Activated CD8-positive, alpha-beta memory T cell treated with anti-CD3 and anti-CD28 coated beads for 36 hours (primary cell): ENCODE measurements at regions not wholly inside any gene's neighbourhood (a gene's known extent, or its start where the extent isn't known, plus 50 kb on each side); places are given as distances from the start of the nearest gene placed in this dataset.
"Not testable (repeated sequence)": the region's sequence is repeated elsewhere in the genome, so short reads cannot be mapped to it uniquely, and the experiment has no call there.

Source experiments
- CTCF ChIA-PET: fragments of 350-600 bp; sonication (Branson Sonifier 250); formaldehyde crosslinking; loops from one replicate; lab custom pipeline; 2021; ENCODE audit warnings: antibody characterized with exemption; lab: Charles Lee
- POLR2A ChIA-PET: fragments of 350-600 bp; sonication (Branson Sonifier 250); formaldehyde crosslinking; loops from one replicate; lab custom pipeline; 2021; ENCODE audit warnings: antibody characterized with exemption; lab: Charles Lee

DNA sequence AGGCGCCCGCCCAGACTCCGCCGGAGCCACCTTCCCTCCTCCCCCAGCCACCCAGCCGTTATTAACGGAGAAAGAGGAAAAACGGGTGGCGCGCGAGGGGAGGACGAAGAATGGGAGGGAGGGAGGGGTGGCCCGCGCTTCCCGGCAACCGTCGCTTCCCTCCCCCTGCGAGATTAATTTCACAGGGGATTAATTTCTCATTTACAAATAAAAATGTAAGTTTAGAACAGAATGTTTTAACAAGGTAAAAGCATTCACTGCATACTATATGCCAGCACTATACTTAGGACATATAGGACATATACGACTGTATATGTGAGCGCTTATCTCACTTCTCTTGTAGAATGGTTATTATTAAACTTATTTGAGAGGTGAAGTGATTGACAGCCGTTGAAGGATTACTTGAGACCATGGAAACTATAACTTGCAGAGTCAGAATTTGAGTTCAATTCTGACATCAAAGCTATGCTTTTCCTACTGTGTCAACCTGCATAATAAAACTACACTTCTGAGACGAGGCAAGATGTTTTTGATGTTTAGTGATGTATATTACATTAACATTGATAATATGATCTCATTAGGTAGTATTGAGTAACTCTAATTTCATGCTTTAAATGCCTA, 120.5 kb upstream of the WIPF3 start:
- POLR2A ChIA-PET, CTCF ChIA-PET: not testable (repeated sequence)

DNA sequence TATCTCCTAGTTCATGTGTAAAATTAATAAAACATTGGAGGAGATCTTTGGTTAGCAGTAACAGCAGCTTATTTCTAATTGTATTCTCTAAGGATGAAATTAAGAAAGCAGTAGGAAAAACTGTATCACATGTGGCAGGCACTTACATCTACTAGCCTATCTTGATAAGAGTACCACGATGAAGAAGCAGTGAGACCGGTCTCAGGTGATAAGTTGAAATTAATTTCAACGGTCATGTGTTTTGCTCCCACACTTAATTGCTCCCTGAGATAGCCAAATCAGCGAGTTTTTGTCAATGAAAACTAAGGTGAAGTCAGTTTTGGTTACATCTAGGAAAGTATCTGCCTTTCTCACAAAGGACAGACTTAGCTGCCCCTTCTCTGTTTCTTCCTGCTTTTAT, 115.8 kb upstream of the WIPF3 start:
- CTCF ChIA-PET, POLR2A ChIA-PET: not testable (repeated sequence)

DNA sequence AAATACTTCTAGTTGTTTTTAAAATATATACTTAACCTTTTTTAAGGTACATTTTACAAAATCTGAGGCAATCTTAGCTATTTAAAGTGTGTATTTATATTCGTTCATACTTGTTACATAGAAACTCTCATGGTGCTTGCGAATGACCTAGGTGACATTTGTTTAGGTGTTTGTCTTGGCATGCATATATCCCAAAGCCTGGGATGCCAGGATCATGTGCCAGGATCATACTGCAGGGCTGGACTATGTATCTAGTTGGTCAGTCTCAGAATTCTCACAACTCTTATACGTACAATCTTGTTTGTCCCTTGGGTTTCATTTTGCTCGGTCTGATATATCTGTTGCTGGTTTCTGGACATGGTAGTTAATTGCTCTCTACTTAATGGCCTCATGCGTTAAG, 109.9 kb upstream of the WIPF3 start:
- POLR2A ChIA-PET, CTCF ChIA-PET: not testable (repeated sequence)

DNA sequence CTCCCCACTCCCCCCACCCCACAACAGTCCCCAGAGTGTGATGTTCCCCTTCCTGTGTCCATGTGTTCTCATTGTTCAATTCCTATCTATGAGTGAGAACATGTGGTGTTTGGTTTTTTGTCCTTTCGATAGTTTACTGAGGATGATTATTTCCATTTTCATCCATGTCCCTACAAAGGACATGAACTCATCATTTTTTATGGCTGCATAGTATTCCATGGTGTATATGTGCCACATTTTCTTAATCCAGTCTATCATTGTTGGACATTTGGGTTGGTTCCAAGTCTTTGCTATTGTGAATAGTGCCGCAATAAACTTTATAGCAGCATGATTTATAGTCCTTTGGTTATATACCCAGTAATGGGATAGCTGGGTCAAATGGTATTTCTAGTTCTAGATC, 106.6 kb upstream of the WIPF3 start:
- CTCF ChIA-PET, POLR2A ChIA-PET: not testable (repeated sequence)

DNA sequence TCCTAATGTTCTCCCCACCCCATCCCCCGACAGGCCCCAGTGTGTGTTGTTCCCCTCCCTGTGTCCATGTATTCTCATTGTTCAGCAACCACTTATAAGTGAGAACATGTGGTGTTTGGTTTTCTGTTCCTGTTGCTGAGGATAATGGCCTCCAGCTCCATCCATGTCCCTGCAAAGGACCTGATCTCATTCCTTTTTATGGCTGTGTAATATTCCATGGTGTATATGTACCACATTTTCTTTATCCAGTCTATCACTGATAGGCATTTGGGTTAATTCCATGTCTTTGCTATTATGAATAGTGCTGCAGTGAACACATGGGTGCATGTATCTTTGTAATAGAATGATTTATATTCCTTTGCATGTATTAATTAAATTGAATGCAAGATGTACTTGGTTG, 104.8 kb upstream of the WIPF3 start:
- CTCF ChIA-PET, POLR2A ChIA-PET: not testable (repeated sequence)

DNA sequence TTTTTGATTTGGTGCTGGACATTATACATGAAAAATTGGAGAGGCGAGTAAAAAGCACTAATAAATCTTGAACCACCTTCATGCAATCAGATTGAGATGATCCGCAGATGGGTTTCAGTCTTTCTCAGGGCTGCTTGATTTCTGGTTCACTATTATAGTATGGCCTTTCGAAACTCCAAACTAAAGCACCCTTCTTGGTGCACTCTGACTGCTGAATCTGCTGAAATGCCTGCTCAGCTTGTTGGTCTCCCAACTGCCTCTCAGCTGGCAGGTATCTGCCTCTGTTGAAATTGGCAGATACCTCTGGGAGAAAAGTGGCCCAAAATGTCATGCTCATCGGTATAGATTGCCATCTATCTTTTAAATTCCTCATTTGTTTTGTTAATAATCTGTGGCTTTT, 102.5 kb upstream of the WIPF3 start:
- POLR2A ChIA-PET, CTCF ChIA-PET: not testable (repeated sequence)

DNA sequence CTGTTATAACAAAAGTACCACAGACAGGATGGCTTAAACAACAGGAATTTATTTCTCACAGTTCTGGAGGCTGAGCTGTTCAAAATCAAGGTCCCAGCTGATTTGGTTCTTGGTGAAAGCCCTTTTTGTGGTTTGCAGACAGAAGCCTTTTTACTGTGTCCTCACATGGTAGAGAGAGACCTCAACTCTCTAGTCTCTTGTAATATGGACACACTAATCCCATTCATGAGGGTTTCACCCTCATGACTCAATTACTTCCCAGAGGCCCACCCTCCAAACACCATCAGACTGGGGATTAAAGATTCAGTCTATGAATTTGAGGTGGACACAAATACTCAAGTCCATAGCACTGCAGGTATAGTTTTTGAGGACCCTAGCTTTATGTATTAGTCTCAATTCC, 97.3 kb upstream of the WIPF3 start:
- POLR2A ChIA-PET, CTCF ChIA-PET: not testable (repeated sequence)

DNA sequence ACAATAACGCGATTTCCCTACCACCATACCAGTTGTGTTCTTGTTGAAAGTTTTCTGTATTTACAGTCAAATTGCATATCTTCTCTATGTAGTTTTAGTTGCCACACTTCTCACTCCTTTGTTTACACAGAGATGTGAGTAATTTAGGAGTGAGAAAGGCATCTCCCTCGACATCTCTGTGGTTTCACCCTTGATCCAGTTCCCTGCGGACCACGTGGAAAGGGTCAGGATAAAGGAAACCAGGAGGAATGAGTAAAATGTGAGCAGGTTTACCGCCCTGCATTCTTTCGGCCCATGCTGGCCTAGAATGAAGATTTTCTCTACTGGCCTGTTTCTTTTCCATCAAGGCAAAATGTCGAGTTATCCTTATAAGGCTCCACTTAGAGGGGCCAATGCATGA, 83.2 kb upstream of the WIPF3 start:
- CTCF ChIA-PET, POLR2A ChIA-PET: not testable (repeated sequence)

DNA sequence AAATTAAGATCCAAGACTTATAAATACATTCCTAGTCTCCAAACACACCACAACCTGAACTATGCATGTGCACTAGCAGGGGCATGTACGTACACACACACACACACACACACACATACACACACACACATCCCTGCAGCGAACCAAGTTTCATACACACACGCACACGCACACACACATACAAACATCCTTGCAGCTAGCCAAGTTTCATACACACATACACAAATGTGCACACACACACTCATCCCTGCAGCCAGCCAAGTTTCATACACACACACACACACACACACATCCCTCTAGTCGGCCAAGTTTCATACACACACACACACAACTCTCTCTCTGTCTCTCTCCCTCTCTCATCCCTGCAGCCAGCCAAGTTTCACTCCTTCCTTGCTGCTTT, 82.7 kb upstream of the WIPF3 start:
- ChIA-PET CTCF (no interaction called here), POLR2A (no interaction called here)

DNA sequence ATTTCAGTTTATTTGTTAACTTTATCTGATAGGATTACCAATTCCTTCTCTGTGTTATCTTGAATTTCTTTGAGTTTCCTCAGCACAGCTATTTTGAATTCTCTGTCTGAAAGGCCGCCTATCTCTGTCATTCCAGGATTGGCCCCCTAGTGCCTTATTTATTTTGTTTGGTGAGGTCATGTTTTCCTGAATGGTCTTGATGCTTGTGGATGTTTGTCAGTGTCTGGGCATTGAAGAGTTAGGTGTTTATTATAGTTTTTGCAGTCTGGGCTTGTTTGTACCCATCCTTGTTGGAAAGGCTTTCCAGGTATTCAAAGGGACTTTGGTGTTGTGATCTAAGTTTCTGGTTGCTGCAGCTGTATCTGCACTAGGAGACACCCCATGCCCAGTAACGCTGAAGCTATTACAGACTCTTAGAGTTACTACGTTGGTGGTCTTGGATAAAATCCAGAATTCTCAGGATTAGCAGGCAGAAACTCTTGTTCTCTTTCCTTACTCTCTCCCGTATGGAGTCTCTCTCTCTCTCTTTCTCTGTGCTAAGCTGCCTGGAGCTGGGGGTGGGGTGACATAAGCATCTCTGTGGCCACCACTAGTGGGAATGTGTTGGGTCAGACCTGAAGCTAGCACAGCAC, 76.7 kb upstream of the WIPF3 start:
- CTCF ChIA-PET: interaction anchor here (0.6 kb wide), 1 partner anchor 17 kb away, joined by 3 read pairs; no protein-coding TSS in a partner anchor
- POLR2A ChIA-PET: not testable (repeated sequence)

DNA sequence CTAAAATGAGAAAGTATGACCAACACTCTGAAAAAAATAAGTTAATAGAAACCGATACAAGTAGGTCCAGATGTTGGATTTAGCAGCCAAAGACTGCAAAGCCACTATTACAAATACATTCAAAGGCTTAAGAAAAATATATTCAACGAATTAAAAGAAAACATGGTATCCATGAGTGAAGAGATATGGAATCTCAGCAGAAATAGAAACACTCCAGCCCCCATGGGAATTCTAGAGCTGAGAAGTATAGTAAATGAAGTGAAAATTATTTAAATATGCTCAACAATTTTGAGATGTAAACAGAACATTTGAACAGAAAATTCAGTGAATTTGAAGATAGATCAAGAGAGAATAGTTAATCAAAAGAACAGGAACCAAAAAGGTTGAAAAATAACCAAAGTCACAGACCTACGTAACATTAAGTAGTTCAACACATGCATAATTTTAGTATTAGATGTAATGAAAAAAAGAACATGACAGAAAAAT, 72.0 kb upstream of the WIPF3 start:
- CTCF ChIA-PET: no interaction called here

DNA sequence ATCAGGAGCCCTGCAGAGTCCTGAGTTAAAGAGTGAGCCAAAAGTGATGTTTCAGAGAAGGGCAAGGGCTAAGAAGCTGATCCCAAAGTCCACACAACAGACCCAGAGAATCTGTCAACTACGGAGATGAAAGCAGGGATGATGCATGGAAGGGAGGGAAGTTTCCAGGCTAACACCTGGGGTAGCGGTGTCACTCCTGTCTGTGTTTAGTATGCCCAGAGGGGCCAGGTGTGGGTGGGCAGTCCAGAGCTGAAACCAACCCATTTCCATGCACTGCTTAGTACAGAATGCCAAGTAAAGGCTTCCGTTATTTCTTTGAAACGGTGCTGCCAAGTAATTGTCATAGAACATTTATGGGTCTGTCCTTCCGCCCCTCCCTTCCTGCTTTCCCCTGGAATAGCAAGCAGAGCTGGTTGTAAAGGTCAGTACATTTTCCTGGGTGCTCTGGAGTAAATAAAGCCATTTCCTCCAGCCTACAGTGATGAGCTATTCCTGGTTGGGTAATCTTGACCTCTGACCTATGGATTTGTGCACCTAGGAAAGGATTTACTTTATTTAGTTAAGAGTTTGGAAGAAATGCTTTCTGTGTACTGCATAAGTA, 58.6 kb upstream of the WIPF3 start:
- POLR2A ChIA-PET, CTCF ChIA-PET: not testable (repeated sequence)

More for the DNA sequence above, 72.0 kb upstream of the WIPF3 start:
- POLR2A ChIA-PET: no interaction called here

DNA sequence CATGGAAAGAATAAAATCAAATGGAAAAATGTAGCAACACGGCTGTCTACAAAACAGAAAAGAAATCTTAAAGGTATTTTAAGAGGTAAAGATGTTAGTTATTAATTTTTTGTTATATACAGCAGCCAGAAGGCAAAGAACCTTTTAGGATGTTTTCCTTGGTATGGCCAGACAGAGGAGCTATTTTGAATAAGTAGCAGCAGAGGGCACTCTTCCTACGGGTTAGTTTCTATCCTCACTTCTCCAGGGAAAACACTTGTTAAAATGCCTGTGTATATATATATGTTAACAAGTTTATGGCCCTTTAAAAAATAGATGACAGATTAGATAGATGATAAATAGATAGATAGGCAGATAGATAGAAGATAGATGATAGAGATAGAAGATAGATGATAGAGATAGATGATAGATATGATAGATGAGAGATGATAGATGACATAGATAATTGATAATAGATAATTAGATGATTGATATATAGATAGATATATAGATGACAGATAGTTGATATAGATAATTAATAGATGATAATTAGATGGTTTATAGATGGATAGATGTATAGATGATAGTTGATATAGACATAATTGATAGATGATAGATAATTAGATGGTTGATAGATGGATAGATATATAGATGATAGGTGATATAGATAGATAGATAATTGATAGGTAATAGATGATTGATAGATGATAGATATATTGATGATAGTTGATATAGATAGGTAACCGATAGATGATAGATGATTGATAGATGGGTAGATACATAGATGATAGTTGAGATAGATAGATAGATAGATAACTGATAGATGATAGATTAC, 57.8 kb upstream of the WIPF3 start:
- ChIA-PET CTCF (no interaction called here), POLR2A (no interaction called here)

DNA sequence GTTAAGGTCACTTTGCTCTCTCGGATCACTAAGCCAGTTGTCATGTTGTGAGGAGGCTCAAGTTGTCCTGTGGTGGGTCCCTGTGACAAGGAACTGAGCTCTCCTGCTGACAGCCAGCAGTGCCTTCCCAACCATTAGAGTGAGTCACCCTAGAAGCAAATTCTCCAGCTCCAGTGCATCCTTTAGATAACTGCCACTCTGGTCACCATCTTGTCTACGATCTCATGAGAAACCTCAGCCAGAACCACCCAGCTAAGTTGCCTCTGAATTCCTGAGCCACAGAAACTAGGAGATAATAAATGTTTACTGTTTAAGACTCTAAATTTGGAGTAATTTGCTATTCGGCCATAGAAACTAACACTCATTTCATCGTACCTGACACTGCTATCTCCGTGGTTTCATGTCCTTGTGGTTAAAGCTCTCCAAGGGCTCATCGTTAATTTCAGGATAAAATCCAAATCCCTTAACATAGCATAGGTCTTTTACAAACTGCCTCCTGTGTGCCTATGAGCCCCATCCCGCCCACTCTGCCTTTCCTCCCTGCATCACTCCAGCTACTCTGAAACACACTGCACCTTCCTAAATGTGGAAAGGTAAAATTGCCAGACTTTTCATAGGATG, 56.5 kb upstream of the WIPF3 start:
- ChIA-PET POLR2A (no interaction called here), CTCF (no interaction called here)

DNA sequence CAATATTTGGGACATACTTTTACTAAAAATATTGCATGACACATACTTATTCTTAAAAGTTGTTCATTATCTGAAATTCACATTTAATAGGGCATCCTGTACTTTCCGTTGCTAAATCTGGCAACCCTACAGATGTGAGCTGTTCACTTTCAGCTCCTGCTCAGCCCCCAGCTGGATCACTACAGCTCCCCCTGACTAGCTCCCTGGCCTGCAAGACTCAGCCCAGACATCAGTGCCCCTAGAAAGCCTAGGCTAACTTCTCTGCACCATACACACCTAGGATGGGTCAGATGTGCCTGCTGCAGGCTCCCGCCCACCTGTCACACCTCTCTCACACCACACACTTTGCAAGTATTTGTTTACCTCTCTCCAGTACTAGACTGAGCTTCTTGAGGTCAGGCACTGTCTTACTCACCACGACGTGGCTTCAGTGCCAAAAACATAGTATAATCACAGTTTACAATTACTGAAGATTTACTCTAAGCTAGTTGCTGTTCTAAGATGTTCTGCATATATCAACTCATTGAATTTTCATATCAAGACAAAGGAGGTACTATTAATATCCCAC, 55.9 kb upstream of the WIPF3 start:
- CTCF ChIA-PET, POLR2A ChIA-PET: not testable (repeated sequence)

DNA sequence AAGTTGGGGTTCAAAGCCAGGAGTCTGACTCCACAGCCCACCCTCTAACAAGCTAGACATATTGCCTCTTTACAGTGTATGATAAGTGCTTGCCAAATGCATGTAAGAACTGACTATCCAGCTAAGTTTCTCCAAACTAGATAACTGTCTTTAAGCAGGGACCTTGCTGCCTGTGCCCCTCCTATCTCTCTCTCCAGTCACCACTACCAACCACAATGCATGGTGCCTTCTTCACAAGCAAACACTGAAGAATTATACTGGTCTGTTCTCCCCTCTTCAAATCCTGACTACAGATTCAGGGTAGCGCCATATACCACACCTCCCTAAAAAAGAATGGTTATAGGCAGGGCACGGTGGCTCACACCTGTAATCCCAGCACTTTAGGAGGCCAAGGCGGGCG, 55.3 kb upstream of the WIPF3 start:
- CTCF ChIA-PET, POLR2A ChIA-PET: not testable (repeated sequence)

DNA sequence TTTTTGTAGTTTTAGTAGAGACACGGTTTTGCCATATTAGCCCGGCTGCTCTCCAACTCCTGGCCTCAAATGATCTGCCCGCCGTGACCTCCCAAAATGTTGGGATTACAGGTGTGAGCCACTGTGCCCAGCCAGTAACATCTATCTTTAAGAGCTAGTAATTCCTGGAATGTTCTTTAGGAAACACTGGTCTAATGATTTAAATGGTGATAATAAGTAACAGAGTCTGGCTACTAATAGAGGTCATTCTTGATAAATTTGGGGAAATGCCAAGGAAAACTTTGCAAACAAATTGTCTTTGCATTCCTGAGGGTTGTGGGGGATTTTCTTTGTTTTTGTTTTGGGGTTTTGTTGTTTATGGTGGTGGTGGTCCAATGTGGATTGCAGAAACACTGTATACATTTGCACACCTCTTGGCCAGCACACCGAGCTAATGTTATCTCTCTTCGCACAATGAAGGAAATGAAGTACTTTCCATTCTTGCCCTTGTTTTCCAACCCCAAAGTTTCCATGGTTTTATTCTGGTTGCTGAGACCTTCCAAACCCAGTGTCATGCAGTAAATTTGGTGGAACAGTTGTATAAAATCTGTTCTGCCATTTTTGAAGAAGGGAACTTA, 51.3 kb upstream of the WIPF3 start:
- ChIA-PET CTCF (no interaction called here), POLR2A (no interaction called here)
